Esophagus muscularis mucosa (tissue), 4 donors: ENCODE measurements at regions not wholly inside any gene's neighbourhood (a gene's known extent, or its start where the extent isn't known, plus 50 kb on each side); places are given as distances from the start of the nearest gene placed in this dataset.

Experiments used
- DNase-seq: peaks from one replicate; pipeline ENCODE4 v3.0.0-alpha.2; 2017; ENCODE audit errors: extremely low spot score
- H3K27ac ChIP-seq, 4 donors: fragments of 200-600 bp; sonication (generic); replicated peaks in 1 of 4; 1 replicate in 3 of 4; 2 replicates in 1 of 4; pipeline ENCODE4 v1.5.1; 2016 to 2019; ENCODE audit warnings: mild to moderate bottlenecking in 1 of 4
- H3K27me3 ChIP-seq, 4 donors: fragments of 200-600 bp; sonication (generic); one replicate each; pipeline versions ENCODE4 v1.5.1 to v1.6.0; 2016 to 2019
- H3K36me3 ChIP-seq, 4 donors: fragments of 200-600 bp; sonication (generic); one replicate each; pipeline ENCODE4 v1.5.1; 2016 to 2019
- H3K4me1 ChIP-seq, 4 donors: fragments of 200-600 bp; sonication (generic); one replicate each; pipeline ENCODE4 v1.5.1; 2016 to 2019
- H3K4me3 ChIP-seq, 4 donors: fragments of 200-600 bp; sonication (generic); 1 replicate in 2 of 4; 2 replicates in 2 of 4; pipeline ENCODE4 v1.5.1; 2016 to 2019; ENCODE audit warnings: mild to moderate bottlenecking in 4 of 4, moderate library complexity in 1 of 4
- H3K9me3 ChIP-seq, 4 donors: fragments of 200-600 bp; sonication (generic); 1 replicate in 3 of 4; 2 replicates in 1 of 4; pipeline ENCODE4 v1.5.1; 2016 to 2019
- EP300 ChIP-seq: sonication (generic); formaldehyde crosslinking; IDR thresholded peaks from one replicate; pipeline ENCODE4 v1.6.1; 2017; ENCODE audit warnings: antibody characterized with exemption
- POLR2A ChIP-seq: fragments of 450-650 bp; IDR thresholded peaks from one replicate; pipeline ENCODE4 v1.6.1; 2017; ENCODE audit warnings: antibody characterized with exemption, moderate library complexity, mild to moderate bottlenecking, low read depth
- POLR2AphosphoS5 ChIP-seq, 2 donors: sonication (generic); formaldehyde crosslinking; IDR thresholded peaks; one replicate each; pipeline ENCODE4 v1.6.1; 2017; ENCODE audit warnings: antibody characterized with exemption in 2 of 2
- WGBS: methylation state at CpG from one replicate; pipeline ENCODE4 v1.1.5; 2018; 5-methylcytosine and 5-hydroxymethylcytosine counted together
- intact Hi-C: fragments of 100-400 bp; cut with DNase I; formaldehyde crosslinking; loops from one replicate; pipeline ENCODE4 v1.15.1; 2023
- TF ChIP-seq, protein P1 (sequence below), 3 experiments: fragments of 200-600 bp in 2 of 3; fragments of 450-650 bp in 1 of 3; sonication (generic) in 2 of 3; IDR thresholded peaks; one replicate each; pipeline ENCODE4 v1.5.1; 2017 to 2019; ENCODE audit warnings: antibody characterized with exemption in 3 of 3, mild to moderate bottlenecking in 2 of 3, moderate library complexity in 1 of 3

- intact Hi-C loops = no loop called here
- Histone ChIP-seq H3K4me3 (no peak overlapping the region), H3K9me3 (no peaks in the 10 kb centered on the region), H3K36me3 (no peaks in the 10 kb centered on the region), H3K27me3 (no peaks in the 10 kb centered on the region), H3K27ac (no peak overlapping the region), H3K4me1 (no peaks in the 10 kb centered on the region)
- no peak for TF ChIP-seq EP300
- TF ChIP-seq, protein P1, sequence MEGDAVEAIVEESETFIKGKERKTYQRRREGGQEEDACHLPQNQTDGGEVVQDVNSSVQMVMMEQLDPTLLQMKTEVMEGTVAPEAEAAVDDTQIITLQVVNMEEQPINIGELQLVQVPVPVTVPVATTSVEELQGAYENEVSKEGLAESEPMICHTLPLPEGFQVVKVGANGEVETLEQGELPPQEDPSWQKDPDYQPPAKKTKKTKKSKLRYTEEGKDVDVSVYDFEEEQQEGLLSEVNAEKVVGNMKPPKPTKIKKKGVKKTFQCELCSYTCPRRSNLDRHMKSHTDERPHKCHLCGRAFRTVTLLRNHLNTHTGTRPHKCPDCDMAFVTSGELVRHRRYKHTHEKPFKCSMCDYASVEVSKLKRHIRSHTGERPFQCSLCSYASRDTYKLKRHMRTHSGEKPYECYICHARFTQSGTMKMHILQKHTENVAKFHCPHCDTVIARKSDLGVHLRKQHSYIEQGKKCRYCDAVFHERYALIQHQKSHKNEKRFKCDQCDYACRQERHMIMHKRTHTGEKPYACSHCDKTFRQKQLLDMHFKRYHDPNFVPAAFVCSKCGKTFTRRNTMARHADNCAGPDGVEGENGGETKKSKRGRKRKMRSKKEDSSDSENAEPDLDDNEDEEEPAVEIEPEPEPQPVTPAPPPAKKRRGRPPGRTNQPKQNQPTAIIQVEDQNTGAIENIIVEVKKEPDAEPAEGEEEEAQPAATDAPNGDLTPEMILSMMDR (IDR thresholded peaks at IDR 0.05) = no peak
- no peak for TF ChIP-seq POLR2AphosphoS5 (IDR thresholded peaks at IDR 0.05)
- DNase-seq = no peak
- WGBS = 65% methylated on average over 5 of the region's 5 CpGs
These were observed 458.4 kb downstream of the HINT1 start for GRCh38 chr5:130706696-130707095.

GRCh38 chr5:130705368-130705767 is 459.7 kb downstream of the HINT1 start:
- Histone ChIP-seq H3K9me3 (no peaks in the 10 kb centered on the region), H3K27me3 (no peaks in the 10 kb centered on the region), H3K4me1 (no peaks in the 10 kb centered on the region), H3K27ac (no peak overlapping the region), H3K4me3 (no peak overlapping the region), H3K36me3 (no peaks in the 10 kb centered on the region)
- WGBS = 87% methylated on average over 2 of the region's 2 CpGs
- TF ChIP-seq EP300 (no peak), POLR2AphosphoS5 (IDR thresholded peaks at IDR 0.05) (no peak)
- intact Hi-C loops = no loop called here
- no peak for DNase-seq

DNA sequence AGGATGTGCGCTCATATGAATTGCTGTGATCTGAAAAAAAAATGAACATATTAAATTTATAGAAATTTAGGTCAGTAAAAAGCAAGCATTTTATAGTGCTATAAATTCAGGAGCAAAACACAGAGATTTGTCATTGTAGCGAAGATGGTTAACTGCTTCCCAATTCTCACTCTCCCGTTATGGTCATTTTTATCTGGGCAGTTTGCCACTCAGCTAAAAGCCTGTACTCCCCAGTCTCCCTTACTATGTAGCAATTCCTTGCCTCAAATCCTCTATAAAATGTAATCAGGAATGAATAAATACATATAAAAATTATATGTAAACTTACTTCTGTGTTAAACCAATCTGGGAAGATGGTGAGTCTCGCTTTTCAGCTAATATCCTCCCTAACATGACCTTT is 471.5 kb downstream of the HINT1 start:
- no peak for DNase-seq
- intact Hi-C loops = no loop called here
- WGBS = 81% methylated on average over 4 of the region's 4 CpGs
- no peaks in the 10 kb centered on the region for H3K4me1 ChIP-seq
- no peaks in the 10 kb centered on the region for H3K36me3 ChIP-seq
- H3K4me3 ChIP-seq = no peak overlapping the region
- no peak overlapping the region for H3K27ac ChIP-seq
- H3K9me3 ChIP-seq = no peaks in the 10 kb centered on the region
- H3K27me3 ChIP-seq = no peaks in the 10 kb centered on the region
- TF ChIP-seq EP300 = no peak
- TF ChIP-seq POLR2AphosphoS5 (IDR thresholded peaks at IDR 0.05) = no peak
- TF ChIP-seq POLR2A = no peak
- TF ChIP-seq, protein P1 (IDR thresholded peaks at IDR 0.05) = no peak

- Histone ChIP-seq H3K9me3 (no peaks in the 10 kb centered on the region), H3K4me1 (no peaks in the 10 kb centered on the region), H3K36me3 (no peaks in the 10 kb centered on the region), H3K4me3 (no peak overlapping the region), H3K27me3 (no peaks in the 10 kb centered on the region), H3K27ac (no peak overlapping the region)
- intact Hi-C loops = no loop called here
- WGBS = 54% methylated on average over 1 of the region's 1 CpG
- TF ChIP-seq, protein P1 (IDR thresholded peaks at IDR 0.05) = no peak
- no peak for DNase-seq
These were observed 472.3 kb downstream of the HINT1 start for GRCh38 chr5:130692770-130693169.

DNA sequence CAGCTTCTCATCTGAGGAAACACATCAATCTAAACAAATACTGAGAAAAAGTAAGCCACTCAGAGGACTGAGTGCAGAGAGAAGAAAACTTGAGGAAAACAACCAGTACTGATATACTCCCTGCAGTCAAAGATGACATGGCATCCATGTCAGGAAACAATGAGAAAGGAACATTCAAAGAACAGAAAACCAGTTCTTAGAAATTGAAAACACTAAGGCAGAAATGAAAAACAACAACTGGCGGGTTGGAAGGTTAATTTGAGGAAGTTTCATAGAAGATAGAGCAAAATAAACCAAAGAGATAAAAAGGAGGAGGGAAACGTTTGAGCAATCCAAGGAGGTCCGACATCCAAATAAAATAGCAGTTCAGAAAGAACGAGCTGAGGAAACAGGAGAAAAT is 475.2 kb downstream of the HINT1 start:
- H3K27me3 ChIP-seq = no peaks in the 10 kb centered on the region
- no peaks in the 10 kb centered on the region for H3K9me3 ChIP-seq
- no peak overlapping the region for H3K4me3 ChIP-seq
- TF ChIP-seq, protein P1 (IDR thresholded peaks at IDR 0.05) = no peak
- TF ChIP-seq POLR2A = no peak
- H3K27ac ChIP-seq = no peak overlapping the region
- intact Hi-C loops = no loop called here
- H3K4me1 ChIP-seq = no peaks in the 10 kb centered on the region
- 59% methylated on average over 4 of the region's 4 CpGs for WGBS
- DNase-seq = no peak
- no peaks in the 10 kb centered on the region for H3K36me3 ChIP-seq
